BE2C (cell line): ENCODE measurements at regions not wholly inside any gene's neighbourhood (a gene's known extent, or its start where the extent isn't known, plus 50 kb on each side); places are given as distances from the start of the nearest gene placed in this dataset.
A peak's percentile ranks its signal among the peaks of the same experiment; 100 is the strongest.

Experiments used
- DNase-seq: peaks from one replicate; pipeline ENCODE4 v3.0.0-alpha.2; 2020
- H3K27me3 ChIP-seq: fragments of 250-450 bp; sonication (Bioruptor Pico); 2 replicates; pipeline ENCODE4 v1.5.1; 2020; ENCODE audit warnings: mild to moderate bottlenecking
- H3K36me3 ChIP-seq: fragments of 250-450 bp; sonication (Bioruptor Pico); 2 replicates; pipeline ENCODE4 v1.5.1; 2020; ENCODE audit warnings: mild to moderate bottlenecking
- H3K4me1 ChIP-seq: fragments of 250-450 bp; sonication (Bioruptor Pico); 2 replicates; pipeline ENCODE4 v1.5.1; 2020
- H3K4me3 ChIP-seq: 2 replicates; pipeline ENCODE4 v1.5.1; 2011; ENCODE audit warnings: low read depth, low read length
- H3K9me3 ChIP-seq: fragments of 250-450 bp; sonication (Bioruptor Pico); 2 replicates; pipeline ENCODE4 v1.5.1; 2020
- TF ChIP-seq, protein P1 (sequence below): IDR thresholded peaks from 2 replicates; pipeline ENCODE4 v1.5.1; 2012; ENCODE audit warnings: mild to moderate bottlenecking, low read depth, low read length

DNA sequence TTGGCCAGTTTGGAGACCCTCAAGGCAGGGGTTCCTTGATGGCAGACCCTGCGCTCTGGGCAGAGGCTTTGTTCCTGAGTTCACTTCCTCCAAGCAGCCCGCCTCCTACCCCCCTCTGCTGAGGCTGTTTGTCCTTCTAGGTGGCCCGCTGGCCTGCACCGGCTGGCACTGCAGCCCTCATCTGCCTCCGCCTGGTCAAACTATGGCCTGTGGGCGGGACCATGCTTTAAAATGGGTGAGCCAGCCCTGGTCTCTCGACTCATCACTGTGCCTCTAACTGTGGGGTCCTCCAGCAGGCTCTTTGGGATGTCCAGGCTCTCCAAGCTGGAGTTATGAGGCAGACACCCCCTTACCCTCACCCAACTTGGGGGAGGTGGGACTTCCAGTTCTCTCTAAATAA is 78.9 kb upstream of the SLC22A11 start:
- Histone ChIP-seq H3K4me1 (no peaks in the 10 kb centered on the region), H3K27me3 (no peaks in the 10 kb centered on the region)
- DNase-seq: no peak

DNA sequence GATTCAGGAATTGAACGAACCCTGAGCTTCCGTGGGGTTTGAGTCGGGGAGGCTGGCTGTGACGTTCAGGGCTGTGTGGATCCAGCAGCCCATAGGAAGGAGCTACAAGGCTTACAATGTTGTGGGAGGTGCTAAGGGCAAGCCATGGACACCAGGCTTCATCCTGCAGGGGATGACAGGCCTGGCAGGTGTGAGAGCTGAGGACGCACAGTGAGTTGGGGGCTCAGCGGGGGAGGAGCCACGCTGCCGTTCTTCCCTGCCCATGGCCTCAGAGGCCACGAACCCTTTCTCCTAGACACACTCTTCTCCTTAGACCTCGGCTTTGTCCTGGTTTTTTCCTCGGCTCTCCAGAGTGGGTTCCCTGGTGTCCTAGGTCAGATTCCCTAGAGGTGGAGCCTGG is 78.1 kb upstream of the SLC22A11 start:
- Histone ChIP-seq H3K27me3 (no peaks in the 10 kb centered on the region), H3K4me1 (no peaks in the 10 kb centered on the region), H3K9me3 (no peaks in the 10 kb centered on the region), H3K4me3 (no peak overlapping the region), H3K36me3 (no peaks in the 10 kb centered on the region)
- DNase-seq: no peak
- TF ChIP-seq, protein P1, sequence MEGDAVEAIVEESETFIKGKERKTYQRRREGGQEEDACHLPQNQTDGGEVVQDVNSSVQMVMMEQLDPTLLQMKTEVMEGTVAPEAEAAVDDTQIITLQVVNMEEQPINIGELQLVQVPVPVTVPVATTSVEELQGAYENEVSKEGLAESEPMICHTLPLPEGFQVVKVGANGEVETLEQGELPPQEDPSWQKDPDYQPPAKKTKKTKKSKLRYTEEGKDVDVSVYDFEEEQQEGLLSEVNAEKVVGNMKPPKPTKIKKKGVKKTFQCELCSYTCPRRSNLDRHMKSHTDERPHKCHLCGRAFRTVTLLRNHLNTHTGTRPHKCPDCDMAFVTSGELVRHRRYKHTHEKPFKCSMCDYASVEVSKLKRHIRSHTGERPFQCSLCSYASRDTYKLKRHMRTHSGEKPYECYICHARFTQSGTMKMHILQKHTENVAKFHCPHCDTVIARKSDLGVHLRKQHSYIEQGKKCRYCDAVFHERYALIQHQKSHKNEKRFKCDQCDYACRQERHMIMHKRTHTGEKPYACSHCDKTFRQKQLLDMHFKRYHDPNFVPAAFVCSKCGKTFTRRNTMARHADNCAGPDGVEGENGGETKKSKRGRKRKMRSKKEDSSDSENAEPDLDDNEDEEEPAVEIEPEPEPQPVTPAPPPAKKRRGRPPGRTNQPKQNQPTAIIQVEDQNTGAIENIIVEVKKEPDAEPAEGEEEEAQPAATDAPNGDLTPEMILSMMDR: no peak

More for the DNA sequence above, 78.9 kb upstream of the SLC22A11 start:
- Histone ChIP-seq H3K36me3 (no peaks in the 10 kb centered on the region), H3K9me3 (no peaks in the 10 kb centered on the region), H3K4me3 (no peak overlapping the region)
- TF ChIP-seq, protein P1: no peak

DNA sequence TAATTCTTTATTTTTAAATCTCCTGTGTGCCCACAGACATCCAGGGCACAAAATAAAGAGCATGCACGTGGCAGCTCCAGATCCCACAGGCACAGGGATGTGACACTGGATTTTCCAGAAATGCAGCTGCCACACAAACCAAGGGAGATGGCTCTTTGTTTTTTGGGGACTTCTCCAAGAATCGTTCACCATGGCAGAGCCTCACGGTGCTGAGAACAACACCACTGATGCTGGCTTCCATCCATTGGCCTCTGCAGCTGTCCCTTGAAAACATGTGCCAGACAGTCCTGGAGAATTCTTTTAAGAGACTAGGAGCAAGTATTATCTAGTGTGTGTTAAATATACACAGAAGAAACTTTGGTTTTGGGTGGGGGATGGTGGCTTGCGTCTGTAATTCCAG is 73.2 kb upstream of the SLC22A11 start:
- Histone ChIP-seq H3K4me1 (no peaks in the 10 kb centered on the region), H3K4me3 (no peak overlapping the region), H3K9me3 (no peaks in the 10 kb centered on the region), H3K27me3 (no peaks in the 10 kb centered on the region), H3K36me3 (no peaks in the 10 kb centered on the region)
- DNase-seq: no peak
- TF ChIP-seq, protein P1: no peak

DNA sequence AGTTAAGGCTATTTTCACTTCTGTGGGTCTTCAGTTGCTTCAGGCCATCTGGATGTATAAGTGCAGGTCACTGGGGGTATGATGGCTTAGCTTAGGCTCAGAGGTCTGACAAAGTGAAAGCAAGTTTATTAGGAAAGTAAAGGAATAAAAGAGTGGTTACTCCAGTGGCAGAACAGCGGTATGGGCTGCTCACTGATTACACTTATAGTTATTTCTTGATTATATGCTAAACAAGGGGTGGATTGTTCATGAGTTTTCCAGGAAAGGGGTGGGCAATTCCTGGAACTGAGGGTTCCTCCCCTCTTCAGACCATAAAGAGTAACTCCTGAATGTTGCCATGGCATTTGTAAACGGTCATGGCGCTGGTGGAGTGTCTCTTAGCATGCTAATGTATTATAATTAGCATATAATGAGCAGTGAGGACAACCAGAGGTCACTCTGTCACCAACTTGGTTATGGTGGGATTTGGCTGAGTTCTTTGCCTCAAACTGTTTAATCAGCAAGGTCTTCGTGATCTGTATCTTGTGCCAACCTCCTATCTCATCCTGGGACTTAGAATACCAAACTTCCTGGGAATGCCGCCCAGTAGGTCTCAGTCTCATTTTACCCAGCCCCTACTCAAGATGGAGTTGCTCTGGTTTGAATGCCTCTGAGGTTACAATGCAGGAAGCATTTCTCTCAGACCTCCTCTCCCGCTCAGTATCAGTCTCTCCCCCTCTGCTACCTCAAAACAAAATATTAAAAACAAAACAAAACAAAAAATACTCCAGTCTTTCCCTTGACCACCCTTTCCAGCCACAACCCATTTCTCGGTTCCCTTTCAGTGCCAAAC is 71.3 kb upstream of the SLC22A11 start:
- no peak overlapping the region for H3K4me3 ChIP-seq
- DNase-seq: no peak

DNA sequence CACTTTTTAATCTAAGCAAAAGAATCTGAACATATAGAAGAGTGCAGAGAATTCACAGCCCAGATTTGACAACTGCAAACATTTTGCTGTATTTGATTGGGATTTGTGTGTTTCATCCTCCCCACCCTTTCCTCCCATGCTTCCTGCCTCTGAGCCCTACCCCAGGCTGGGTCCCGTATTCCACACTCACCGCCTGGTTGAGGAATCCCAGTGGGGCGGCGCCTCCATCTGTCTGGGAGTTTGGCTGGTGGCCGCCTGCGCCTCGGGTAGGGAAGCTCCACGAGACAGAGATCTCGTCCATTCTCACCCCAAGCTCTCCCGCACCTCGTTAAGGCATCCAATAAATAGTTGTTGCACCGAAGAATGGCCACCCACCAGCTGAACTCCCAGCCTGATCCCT is 70.7 kb upstream of the SLC22A11 start:
- H3K4me1 ChIP-seq: no peaks in the 10 kb centered on the region
- no peaks in the 10 kb centered on the region for H3K9me3 ChIP-seq
- H3K36me3 ChIP-seq: no peaks in the 10 kb centered on the region
- no peaks in the 10 kb centered on the region for H3K27me3 ChIP-seq
- DNase-seq: no peak
- no peak overlapping the region for H3K4me3 ChIP-seq
- TF ChIP-seq, protein P1: no peak

More for the DNA sequence above, 71.3 kb upstream of the SLC22A11 start:
- H3K27me3 ChIP-seq: no peaks in the 10 kb centered on the region
- H3K4me1 ChIP-seq: no peaks in the 10 kb centered on the region
- H3K36me3 ChIP-seq: no peaks in the 10 kb centered on the region
- H3K9me3 ChIP-seq: no peaks in the 10 kb centered on the region
- TF ChIP-seq, protein P1: no peak

DNA sequence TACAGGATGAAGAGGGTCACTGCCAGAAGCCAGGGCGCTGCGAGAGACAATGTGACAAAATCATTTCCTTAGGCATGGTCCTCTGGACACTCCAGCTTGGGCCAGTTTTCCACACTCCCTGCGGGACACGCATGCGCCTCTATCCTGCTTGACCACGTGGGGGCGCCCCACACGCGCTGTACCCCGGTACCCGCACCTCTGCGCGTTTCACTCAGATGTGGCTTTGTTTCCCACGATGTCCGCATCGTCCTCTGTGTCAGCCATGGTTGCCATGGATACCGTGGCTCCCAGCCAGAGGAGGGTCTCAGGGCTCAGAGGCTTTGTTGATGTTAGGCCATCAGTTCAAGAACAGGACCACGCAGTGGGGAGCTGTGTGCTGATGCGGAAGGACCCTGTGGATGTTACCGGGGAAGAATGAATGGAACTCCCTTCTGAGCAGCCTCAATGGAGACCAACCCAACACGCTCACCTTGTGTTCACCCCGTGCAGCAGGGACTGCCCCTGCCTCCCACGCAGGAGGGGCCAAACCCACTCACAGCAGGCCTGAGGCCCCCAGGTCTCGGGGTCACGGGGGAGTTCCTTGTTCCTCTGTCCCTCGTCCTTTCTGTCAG is 65.8 kb upstream of the SLC22A11 start:
- no peaks in the 10 kb centered on the region for H3K9me3 ChIP-seq
- H3K36me3 ChIP-seq: no peaks in the 10 kb centered on the region
- no peak overlapping the region for H3K4me3 ChIP-seq
- TF ChIP-seq, protein P1: peak; percentile 61
- DNase-seq: peak; percentile 60
- H3K27me3 ChIP-seq: 0 out of 2 replicates have a peak, but pooled peaks cover 2% of the 10 kb centered on the region
- H3K4me1 ChIP-seq: no peaks in the 10 kb centered on the region
